Panc1 (cell line): ENCODE measurements at regions not wholly inside any gene's neighbourhood (a gene's known extent, or its start where the extent isn't known, plus 50 kb on each side); places are given as distances from the start of the nearest gene placed in this dataset.

Source experiments
- ATAC-seq: fragments of 200-7000 bp; cut with Tn5 transposase; 2 replicates; pipeline ENCODE4 v1.9.1; 2020; ENCODE audit warnings: mild to moderate bottlenecking, moderate library complexity
- BruUV-seq: library from RNA; stranded (reverse); fragments of 400-500 nt; replicated peaks from 2 replicates; lab custom pipeline; 2021; lab: Mats Ljungman, UMichigan
- CTCF ChIA-PET: fragments of 300-600 bp; sonication (Branson Sonifier 250); formaldehyde crosslinking; loops from one replicate; lab custom pipeline; 2022; ENCODE audit warnings: antibody characterized with exemption; lab: Charles Lee
- POLR2A ChIA-PET: fragments of 300-600 bp; sonication (Branson Sonifier 250); formaldehyde crosslinking; loops from one replicate; lab custom pipeline; 2022; ENCODE audit warnings: antibody characterized with exemption; lab: Charles Lee
- DNase-seq: peaks from one replicate; pipeline ENCODE4 v3.0.0-alpha.2; 2010; ENCODE audit warnings: low read depth, low spot score
- H3K27ac ChIP-seq: 2 replicates; pipeline ENCODE4 v1.5.1; 2011; ENCODE audit warnings: mild to moderate bottlenecking, low read length, inconsistent platforms
- H3K27me3 ChIP-seq: fragments of 200-500 bp; sonication (Bioruptor generic); 2 replicates; pipeline ENCODE4 v1.6.0; 2014; ENCODE audit warnings: low read length, inconsistent platforms; ENCODE audit not compliant: control insufficient read depth, insufficient read depth
- H3K36me3 ChIP-seq: fragments of 200-500 bp; sonication (Bioruptor generic); 2 replicates; pipeline ENCODE4 v1.5.1; 2014; ENCODE audit warnings: inconsistent platforms, mild to moderate bottlenecking, low read length, moderate library complexity; ENCODE audit not compliant: control insufficient read depth, insufficient read depth
- H3K4me1 ChIP-seq: 2 replicates; pipeline ENCODE4 v1.5.1; 2011; ENCODE audit warnings: inconsistent platforms, mild to moderate bottlenecking, low read length, moderate library complexity; ENCODE audit not compliant: control insufficient read depth, insufficient read depth
- H3K4me3 ChIP-seq, 2 experiments: 2 replicates each; pipeline ENCODE4 v1.5.1; 2011 to 2012; ENCODE audit warnings: low read depth in 2 of 2, low read length in 2 of 2, mild to moderate bottlenecking in 2 of 2, inconsistent platforms in 1 of 2, moderate library complexity in 1 of 2
- H3K9me3 ChIP-seq: fragments of 200-500 bp; sonication (Bioruptor generic); 2 replicates; pipeline ENCODE4 v1.5.1; 2014; ENCODE audit warnings: low read depth, mild to moderate bottlenecking, inconsistent platforms, low read length, moderate library complexity; ENCODE audit not compliant: control insufficient read depth, insufficient read depth
- POLR2AphosphoS5 ChIP-seq: IDR thresholded peaks from 2 replicates; pipeline ENCODE4 v1.6.1; 2012; ENCODE audit warnings: mild to moderate bottlenecking, low read depth, low read length, moderate library complexity
- SIN3A ChIP-seq: IDR thresholded peaks from 2 replicates; pipeline ENCODE4 v1.6.1; 2012; ENCODE audit warnings: low read depth, mild to moderate bottlenecking, low read length, moderate library complexity, borderline replicate concordance; ENCODE audit not compliant: insufficient read depth
- TCF7L2 ChIP-seq: IDR thresholded peaks from 2 replicates; pipeline ENCODE4 v1.6.1; 2011; ENCODE audit warnings: mild to moderate bottlenecking, low read depth, low read length, inconsistent platforms
- in situ Hi-C: cut with HindIII; loops from 2 replicates; pipeline ENCODE4 v1.10.0; 2016; ENCODE audit warnings: low sequenced_read_pairs, low pct_unique_long_range_greater_than_20kb
- intact Hi-C: fragments of 100-400 bp; cut with micrococcal nuclease; formaldehyde crosslinking; loops from one replicate; pipeline ENCODE4 v1.10.0; 2022; ENCODE audit not compliant: unreplicated experiment
- TF ChIP-seq, protein P1 (sequence below): fragments of 450-650 bp; IDR thresholded peaks from 2 replicates; pipeline ENCODE4 v1.5.1; 2017; ENCODE audit warnings: mild to moderate bottlenecking
- TF ChIP-seq, protein P2 (sequence below), 2 experiments: IDR thresholded peaks; 2 replicates each; pipeline ENCODE4 v1.6.1; 2011 to 2012; ENCODE audit warnings: low read depth in 2 of 2, control low read depth in 1 of 2, low read length in 1 of 2, mild to moderate bottlenecking in 1 of 2, moderate library complexity in 1 of 2; ENCODE audit not compliant: insufficient read depth in 1 of 2

DNA sequence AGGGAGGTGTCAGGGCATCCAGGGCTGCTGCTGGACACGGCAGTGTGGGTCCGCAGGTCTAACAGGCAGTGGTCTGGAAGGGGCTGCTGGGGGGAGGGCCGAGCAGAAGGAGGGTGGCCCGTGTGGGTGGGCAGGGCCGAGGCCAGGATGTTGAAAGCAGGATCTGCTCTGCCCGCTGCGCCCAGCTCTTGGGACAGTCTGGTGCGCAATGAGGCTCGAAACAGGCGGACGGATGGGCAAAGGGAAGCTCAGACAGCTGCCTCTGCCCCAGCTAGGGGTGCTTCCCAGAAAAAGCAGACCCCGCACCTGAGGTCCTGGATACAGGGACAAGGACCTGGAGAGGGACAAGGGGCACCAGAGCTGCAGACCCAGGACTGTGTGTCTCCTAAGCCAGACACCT is 121.3 kb downstream of the FAM53A start:
- no peaks in the 10 kb centered on the region; the same call in 1 of the 2 replicates for H3K4me1 ChIP-seq
- TF ChIP-seq, protein P1, sequence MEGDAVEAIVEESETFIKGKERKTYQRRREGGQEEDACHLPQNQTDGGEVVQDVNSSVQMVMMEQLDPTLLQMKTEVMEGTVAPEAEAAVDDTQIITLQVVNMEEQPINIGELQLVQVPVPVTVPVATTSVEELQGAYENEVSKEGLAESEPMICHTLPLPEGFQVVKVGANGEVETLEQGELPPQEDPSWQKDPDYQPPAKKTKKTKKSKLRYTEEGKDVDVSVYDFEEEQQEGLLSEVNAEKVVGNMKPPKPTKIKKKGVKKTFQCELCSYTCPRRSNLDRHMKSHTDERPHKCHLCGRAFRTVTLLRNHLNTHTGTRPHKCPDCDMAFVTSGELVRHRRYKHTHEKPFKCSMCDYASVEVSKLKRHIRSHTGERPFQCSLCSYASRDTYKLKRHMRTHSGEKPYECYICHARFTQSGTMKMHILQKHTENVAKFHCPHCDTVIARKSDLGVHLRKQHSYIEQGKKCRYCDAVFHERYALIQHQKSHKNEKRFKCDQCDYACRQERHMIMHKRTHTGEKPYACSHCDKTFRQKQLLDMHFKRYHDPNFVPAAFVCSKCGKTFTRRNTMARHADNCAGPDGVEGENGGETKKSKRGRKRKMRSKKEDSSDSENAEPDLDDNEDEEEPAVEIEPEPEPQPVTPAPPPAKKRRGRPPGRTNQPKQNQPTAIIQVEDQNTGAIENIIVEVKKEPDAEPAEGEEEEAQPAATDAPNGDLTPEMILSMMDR, result no peak
- TF ChIP-seq, protein P2, sequence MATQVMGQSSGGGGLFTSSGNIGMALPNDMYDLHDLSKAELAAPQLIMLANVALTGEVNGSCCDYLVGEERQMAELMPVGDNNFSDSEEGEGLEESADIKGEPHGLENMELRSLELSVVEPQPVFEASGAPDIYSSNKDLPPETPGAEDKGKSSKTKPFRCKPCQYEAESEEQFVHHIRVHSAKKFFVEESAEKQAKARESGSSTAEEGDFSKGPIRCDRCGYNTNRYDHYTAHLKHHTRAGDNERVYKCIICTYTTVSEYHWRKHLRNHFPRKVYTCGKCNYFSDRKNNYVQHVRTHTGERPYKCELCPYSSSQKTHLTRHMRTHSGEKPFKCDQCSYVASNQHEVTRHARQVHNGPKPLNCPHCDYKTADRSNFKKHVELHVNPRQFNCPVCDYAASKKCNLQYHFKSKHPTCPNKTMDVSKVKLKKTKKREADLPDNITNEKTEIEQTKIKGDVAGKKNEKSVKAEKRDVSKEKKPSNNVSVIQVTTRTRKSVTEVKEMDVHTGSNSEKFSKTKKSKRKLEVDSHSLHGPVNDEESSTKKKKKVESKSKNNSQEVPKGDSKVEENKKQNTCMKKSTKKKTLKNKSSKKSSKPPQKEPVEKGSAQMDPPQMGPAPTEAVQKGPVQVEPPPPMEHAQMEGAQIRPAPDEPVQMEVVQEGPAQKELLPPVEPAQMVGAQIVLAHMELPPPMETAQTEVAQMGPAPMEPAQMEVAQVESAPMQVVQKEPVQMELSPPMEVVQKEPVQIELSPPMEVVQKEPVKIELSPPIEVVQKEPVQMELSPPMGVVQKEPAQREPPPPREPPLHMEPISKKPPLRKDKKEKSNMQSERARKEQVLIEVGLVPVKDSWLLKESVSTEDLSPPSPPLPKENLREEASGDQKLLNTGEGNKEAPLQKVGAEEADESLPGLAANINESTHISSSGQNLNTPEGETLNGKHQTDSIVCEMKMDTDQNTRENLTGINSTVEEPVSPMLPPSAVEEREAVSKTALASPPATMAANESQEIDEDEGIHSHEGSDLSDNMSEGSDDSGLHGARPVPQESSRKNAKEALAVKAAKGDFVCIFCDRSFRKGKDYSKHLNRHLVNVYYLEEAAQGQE (IDR thresholded peaks at IDR 0.05; ENCODE audit: insufficient read depth in 1 of 2, low read depth in 2 of 2, low read length in 1 of 2), result no peak
- no peak for TF ChIP-seq TCF7L2
- no peak for TF ChIP-seq POLR2AphosphoS5
- TF ChIP-seq SIN3A, result no peak
- BruUV-seq, result no TSS peak
- CTCF ChIA-PET, result no interaction called here
- in situ Hi-C loops (no loop called here), intact Hi-C loops (no loop called here)
- POLR2A ChIA-PET, result no interaction called here
- H3K4me3 ChIP-seq, result no peak overlapping the region
- no peaks in the 10 kb centered on the region for H3K36me3 ChIP-seq
- H3K27me3 ChIP-seq, result no peaks in the 10 kb centered on the region
- no peak for ATAC-seq
- no peaks in the 10 kb centered on the region for H3K9me3 ChIP-seq
- H3K27ac ChIP-seq, result no peak overlapping the region
- no peak for DNase-seq

DNA sequence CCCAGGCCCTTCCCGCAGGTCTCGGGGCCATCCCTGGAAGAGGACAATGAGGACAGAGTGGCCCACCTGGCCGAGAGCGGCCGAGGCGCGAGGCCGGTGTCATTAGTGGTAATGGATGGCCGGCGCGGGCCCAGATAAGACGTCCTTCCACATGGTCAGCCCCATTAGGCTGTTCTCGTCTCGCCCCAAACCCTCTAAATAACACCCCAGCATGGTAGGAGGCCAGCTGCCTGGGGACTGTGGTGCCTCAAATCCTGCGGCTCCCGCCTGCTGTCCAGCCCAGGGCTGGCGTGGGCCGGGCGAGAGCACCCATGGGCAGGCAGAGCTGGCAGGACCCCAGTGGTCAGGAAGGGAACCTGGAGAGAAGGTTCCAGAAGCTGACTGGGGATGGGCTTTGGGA is 121.7 kb downstream of the FAM53A start:
- ATAC-seq (no peak), DNase-seq (no peak)
- POLR2A ChIA-PET, result no interaction called here
- CTCF ChIA-PET, result no interaction called here
- no peaks in the 10 kb centered on the region for H3K36me3 ChIP-seq
- H3K9me3 ChIP-seq, result no peaks in the 10 kb centered on the region
- in situ Hi-C loops, result no loop called here
- H3K4me1 ChIP-seq, result no peaks in the 10 kb centered on the region; the same call in 1 of the 2 replicates
- TF ChIP-seq, protein P1, result no peak
- TF ChIP-seq SIN3A (no peak), POLR2AphosphoS5 (no peak), TCF7L2 (no peak)
- TF ChIP-seq, protein P2 (IDR thresholded peaks at IDR 0.05; ENCODE audit: insufficient read depth in 1 of 2, low read depth in 2 of 2, low read length in 1 of 2), result no peak
- BruUV-seq, result no TSS peak
- no peak overlapping the region for H3K4me3 ChIP-seq
- intact Hi-C loops, result no loop called here
- H3K27ac ChIP-seq, result no peak overlapping the region
- H3K27me3 ChIP-seq, result no peaks in the 10 kb centered on the region
